ENCODE measurements at regions not wholly inside any gene's neighbourhood (a gene's known extent, or its start where the extent isn't known, plus 50 kb on each side); places are given as distances from the start of the nearest gene placed in this dataset.
A peak's percentile ranks its signal among the peaks of the same experiment; 100 is the strongest.
"Not testable (repeated sequence)": the region's sequence is repeated elsewhere in the genome, so short reads cannot be mapped to it uniquely, and the experiment has no call there.

- no peak for DNase-seq
Observed at GRCh38 chr17:63267846-63268245, 178.3 kb downstream of the CYB561 start.

GRCh38 chr17:63268827-63269226 is 177.3 kb downstream of the CYB561 start:
- DNase-seq, result no peak

GRCh38 chr17:63270610-63271009 is 175.5 kb downstream of the CYB561 start:
- no peak for DNase-seq

GRCh38 chr17:63274146-63274545 is 172.0 kb downstream of the CYB561 start:
- no peak for DNase-seq

GRCh38 chr17:63275318-63275970 is 170.7 kb downstream of the CYB561 start:
- peak; percentile 45 for DNase-seq

GRCh38 chr17:63275971-63276745 is 169.9 kb downstream of the CYB561 start:
- DNase-seq, result peak; percentile 18

GRCh38 chr17:63276821-63277220 is 169.3 kb downstream of the CYB561 start:
- no peak for DNase-seq

- no peak for DNase-seq
Observed at GRCh38 chr17:63277629-63278028, 168.5 kb downstream of the CYB561 start.

- no peak for DNase-seq
Observed at GRCh38 chr17:63278728-63279442, 167.2 kb downstream of the CYB561 start.

- DNase-seq, result no peak
Observed at GRCh38 chr17:63279498-63280230, 166.4 kb downstream of the CYB561 start.

- no peak for DNase-seq
Observed at GRCh38 chr17:63282455-63282854, 163.7 kb downstream of the CYB561 start.

- DNase-seq, result no peak
Observed at GRCh38 chr17:63285551-63285950, 160.6 kb downstream of the CYB561 start.

GRCh38 chr17:63286254-63286653 is 159.9 kb downstream of the CYB561 start:
- no peak for DNase-seq

- DNase-seq, result not testable (repeated sequence)
Observed at GRCh38 chr17:63287006-63287405, 159.1 kb downstream of the CYB561 start.

GRCh38 chr17:63289931-63290330 is 156.2 kb downstream of the CYB561 start:
- no peak for DNase-seq

- DNase-seq, result no peak
Observed at GRCh38 chr17:63290351-63290750, 155.8 kb downstream of the CYB561 start.

- DNase-seq, result no peak
Observed at GRCh38 chr17:63290784-63291183, 155.3 kb downstream of the CYB561 start.

GRCh38 chr17:63291258-63291657 is 154.8 kb downstream of the CYB561 start:
- no peak for DNase-seq

GRCh38 chr17:63292421-63292820 is 153.7 kb downstream of the CYB561 start:
- no peak for DNase-seq

GRCh38 chr17:63293323-63294075 is 152.6 kb downstream of the CYB561 start:
- no peak for DNase-seq

- no peak for DNase-seq
Observed at GRCh38 chr17:63294776-63295175, 151.3 kb downstream of the CYB561 start.

GRCh38 chr17:63295288-63295687 is 150.8 kb downstream of the CYB561 start:
- no peak for DNase-seq

Data from OCI-M1 (cell line).